ENCODE measurements at regions not wholly inside any gene's neighbourhood (a gene's known extent, or its start where the extent isn't known, plus 50 kb on each side); places are given as distances from the start of the nearest gene placed in this dataset.
"Not testable (repeated sequence)": the region's sequence is repeated elsewhere in the genome, so short reads cannot be mapped to it uniquely, and the experiment has no call there.

DNA sequence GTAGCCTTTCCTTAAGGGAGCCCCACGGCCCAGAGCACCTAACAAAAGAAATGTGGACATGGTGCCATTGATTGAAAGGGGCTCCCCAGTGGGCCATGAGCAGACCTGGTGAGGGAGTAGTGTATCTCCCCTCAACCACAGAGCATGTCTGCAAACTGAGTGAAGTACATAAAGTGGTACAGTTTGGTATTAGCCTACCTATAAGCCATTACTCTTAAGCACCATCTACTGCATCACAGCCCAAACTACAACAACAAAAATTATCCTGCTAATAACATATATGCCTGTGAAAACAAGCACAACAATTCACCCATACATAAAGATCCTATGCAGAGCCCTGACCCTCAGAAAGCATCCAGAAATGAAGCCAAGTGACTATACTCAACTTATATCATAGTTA, 407.8 kb downstream of the PTPRC start:
- DNase-seq, result no peak

GRCh38 chr1:199054694-199055093, 415.9 kb downstream of the PTPRC start:
- no peak for DNase-seq

GRCh38 chr1:199057322-199057721, 418.5 kb downstream of the PTPRC start:
- no peak for DNase-seq

- no peak for DNase-seq
Measured at GRCh38 chr1:199058281-199058680, 419.4 kb downstream of the PTPRC start.

DNA sequence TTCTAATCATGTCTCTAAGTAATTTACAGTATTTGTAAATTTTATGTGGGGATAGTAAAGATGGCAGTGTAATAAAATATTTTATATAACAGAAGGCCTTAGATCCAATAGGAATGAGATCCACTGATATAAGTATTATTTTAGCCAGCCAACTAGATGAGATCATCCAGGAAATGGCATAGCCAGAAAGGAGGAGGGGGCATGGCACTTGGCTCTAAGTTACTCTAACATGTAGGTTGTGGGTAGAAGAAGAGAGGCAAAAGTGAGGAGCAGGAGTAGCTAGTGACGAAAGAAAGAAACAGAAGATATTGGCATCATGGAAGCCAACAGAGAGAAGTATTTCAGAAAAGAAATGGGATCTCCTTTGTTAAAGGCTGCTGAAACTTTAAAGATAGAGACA, 426.1 kb downstream of the PTPRC start:
- DNase-seq, result no peak

DNA sequence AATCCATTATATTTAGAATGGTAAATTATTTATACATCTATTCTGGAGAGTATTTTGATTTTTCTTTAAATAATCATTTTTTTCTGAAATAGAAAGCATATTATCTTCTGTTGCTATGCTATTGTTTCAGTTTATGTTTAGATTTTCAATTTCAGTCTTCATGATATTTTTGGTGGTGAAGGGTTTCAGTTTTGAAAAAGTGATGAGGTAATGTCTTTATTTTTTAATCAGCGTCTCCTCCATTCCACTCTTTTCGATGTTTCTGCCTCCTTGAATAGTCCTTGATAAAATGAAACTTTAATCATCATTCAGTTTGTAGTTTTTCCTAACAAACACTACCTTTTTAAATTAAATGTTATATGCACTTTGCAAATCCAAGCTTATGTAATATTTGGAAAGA, 428.6 kb downstream of the PTPRC start:
- no peak for DNase-seq

DNA sequence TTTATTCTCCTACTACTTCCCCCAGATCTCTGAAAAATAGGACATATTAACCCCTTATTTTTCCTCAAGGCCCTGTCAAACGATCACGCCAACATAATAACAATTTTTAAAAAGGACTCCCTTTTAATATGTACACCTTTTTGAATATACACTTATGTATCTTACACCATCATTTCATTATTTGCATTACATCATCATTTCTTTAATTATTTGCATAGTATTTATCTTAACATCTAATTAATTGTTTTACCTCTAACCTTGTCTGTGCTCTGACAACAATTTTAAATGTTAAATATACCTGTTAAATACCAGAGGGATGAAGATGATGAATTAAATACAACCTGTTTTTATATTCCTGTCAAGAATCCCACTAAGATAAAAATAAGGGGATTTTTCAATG, 432.2 kb downstream of the PTPRC start:
- no peak for DNase-seq

GRCh38 chr1:199073166-199073565, 434.3 kb downstream of the PTPRC start:
- no peak for DNase-seq

DNA sequence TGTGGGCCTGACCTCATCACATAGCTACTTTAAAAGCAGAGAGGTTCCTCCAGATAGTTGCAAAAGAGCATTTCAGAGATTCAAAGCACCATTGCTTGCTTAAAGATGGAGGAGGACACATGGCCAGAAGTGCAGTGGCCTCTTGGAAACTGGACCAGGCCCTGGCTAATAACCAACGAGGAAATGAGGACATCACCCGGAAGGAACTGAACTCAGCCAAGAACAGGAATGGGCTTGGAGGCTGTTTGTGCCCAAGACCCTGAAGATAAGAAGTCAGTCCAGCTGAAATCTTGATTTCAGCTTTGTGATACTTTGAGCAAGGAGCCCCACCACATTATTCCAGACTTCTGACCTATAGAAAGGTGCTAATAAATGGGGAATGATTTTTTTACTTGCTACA, 437.0 kb downstream of the PTPRC start:
- no peak for DNase-seq

DNA sequence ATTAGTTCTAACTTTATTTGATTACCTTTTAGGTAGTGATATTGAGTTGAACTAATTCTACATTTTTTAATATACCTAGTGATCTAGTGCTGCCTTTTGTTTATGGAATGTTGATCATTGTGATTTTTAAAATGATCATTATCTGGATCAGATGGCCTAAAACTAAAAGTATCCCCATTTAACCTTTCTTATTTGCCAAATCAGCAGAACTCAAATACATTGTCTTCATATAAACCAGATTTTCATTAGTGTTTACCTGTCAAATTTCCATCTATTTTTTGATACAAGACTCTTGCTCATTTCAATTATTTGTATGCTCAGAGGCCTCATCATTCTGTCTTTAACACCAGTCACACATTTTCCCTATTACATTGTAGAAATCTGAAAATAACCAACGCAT, 441.2 kb downstream of the PTPRC start:
- DNase-seq, result no peak

GRCh38 chr1:199081739-199082138, 442.9 kb downstream of the PTPRC start:
- DNase-seq, result no peak

DNA sequence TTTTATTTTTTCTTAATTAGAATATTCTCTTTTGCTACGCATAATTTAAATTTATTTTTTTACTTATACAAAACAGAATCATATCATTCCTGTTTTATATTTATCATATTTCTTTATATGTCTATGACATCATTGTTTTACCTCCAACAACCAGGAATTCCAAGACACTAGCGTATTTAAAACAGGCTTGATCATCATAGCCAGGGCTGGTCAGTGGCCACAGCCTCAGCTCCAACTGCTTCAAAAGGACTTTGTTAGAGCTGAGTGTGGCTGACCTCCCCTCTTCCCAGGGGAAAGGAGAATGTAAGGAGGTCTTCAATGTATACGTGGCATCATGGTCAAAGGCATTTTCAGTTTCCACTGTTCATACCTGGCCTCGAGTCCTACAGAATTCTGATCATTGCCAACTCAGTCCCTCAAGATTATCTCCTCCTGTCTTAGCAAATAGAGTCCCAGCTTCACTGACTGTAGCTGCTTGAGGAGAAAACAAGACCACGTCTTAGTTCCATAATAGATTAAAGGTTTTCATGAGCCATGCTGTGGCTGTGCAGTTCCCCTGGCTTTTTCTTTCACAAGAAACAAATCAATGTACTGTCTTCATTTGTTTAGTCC, 444.0 kb downstream of the PTPRC start:
- DNase-seq, result no peak

- DNase-seq, result no peak
Measured at GRCh38 chr1:199083680-199084079, 444.8 kb downstream of the PTPRC start.

- DNase-seq, result peak; percentile 16
Measured at GRCh38 chr1:199084293-199084692, 445.5 kb downstream of the PTPRC start.

DNA sequence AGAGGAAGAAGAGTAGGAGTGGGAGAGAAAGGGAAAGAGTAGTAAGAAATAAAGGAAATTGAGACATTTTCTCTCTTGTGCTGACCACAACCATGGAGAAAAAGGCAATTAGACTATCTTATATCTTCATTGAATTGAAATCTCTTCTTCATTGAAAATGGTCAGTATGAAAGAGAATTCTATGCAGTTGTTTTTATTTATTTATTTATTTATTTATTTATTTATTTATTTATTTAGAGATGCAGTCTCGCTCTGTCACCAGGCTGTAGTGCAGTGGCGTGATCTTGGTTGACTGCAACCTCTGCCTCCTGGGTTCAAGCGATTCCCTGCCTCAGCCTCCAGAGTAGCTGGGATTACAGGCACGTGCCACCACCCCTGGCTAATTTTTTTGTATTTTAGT, 447.1 kb downstream of the PTPRC start:
- DNase-seq, result no peak

DNA sequence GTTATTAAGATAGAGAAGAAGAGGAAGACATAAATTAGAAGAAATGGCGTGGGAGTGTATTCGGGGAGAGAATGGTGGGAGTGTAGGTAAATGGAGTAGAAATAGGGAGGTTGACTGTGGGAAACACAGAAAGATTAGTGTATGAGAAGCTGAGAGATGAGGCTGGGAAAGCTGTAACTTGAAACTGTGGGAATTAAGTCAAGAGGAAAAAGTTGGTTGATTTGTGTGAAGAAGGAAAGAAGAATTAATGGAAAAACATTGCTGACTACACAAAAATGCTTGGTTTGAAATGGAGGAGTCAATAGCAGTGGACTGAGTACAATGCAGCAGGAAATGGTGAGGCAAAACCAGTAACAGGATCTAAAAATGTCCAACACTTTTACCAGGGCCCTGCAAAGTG, 448.3 kb downstream of the PTPRC start:
- peak; percentile 8 for DNase-seq

- no peak for DNase-seq
Measured at GRCh38 chr1:199089393-199090122, 450.7 kb downstream of the PTPRC start.

DNA sequence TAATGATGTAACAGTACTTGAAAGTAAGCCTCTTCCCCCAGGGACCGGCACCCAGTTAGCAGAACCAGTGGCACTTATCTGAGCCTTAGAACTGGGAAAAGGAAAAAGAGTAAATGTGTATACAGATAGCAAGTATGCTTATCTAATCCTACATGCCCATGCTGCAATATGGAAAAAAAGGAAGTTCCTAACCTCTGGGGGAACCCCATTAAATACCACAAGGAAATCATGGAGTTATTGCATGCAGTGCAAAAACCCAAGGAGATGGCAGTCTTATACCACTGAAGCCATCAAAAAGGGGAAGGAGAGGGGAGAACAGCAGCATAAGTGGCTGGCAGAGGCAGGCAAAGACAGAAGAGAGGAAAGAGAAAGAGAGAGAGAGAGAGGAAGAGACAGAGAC, 456.8 kb downstream of the PTPRC start:
- DNase-seq, result not testable (repeated sequence)

DNA sequence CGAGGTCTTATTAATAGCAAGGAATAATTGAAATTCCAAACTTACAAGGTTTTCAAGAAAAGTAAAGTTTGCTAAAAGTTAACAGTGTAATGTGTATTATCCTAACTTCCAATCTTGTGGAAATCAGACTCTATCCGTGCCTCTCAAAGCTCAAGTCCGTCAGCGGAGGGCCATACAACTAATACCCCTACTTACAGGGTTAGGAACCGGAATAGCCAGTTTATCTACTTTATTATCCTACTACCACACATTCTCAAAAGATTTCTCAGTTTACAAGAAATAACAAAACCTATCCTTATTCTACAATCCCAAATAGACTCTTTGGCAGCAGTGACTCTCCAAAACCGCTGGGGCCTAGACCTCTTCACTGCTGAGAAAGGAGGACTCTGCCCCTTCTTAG, 457.8 kb downstream of the PTPRC start:
- DNase-seq, result no peak

DNA sequence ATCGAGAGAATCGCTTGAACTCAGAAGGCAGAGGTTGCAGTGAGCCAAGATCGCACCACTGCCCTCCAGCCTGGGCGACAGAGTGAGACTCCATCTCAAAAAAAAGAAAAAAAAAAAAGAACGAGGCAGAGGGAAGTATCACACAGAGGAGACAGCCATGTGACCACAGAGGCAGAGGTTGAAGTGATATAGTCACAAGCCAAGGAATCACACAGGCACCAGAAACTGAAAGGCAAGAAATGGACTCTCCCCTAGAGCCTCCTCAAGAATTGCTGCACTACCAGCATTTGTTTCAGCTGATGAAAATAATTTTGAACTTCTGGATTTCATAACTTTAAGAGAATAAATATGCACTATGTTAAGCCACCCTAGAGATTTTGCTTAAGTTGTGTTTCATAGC, 459.6 kb downstream of the PTPRC start:
- no peak for DNase-seq

DNA sequence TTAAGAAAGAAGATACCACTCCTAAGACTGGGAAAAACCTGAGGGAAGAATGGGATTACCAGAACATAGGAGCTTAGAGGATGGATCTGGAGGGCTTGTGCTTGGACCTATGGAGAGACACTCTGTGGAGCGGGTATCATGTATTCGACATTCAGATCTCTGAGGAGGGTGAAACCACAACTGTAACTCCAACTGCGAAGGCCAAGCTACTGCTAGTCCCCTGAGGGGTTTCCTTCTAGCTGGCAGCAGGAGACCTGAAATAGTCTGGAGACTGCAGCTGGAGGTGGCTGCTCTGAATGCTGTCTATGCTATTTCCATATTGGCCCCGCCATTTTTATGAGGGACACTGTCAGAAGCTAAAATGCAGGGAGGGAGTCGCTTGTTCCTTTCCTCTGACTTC, 462.3 kb downstream of the PTPRC start:
- no peak for DNase-seq

- no peak for DNase-seq
Measured at GRCh38 chr1:199101635-199102034, 462.8 kb downstream of the PTPRC start.

DNA sequence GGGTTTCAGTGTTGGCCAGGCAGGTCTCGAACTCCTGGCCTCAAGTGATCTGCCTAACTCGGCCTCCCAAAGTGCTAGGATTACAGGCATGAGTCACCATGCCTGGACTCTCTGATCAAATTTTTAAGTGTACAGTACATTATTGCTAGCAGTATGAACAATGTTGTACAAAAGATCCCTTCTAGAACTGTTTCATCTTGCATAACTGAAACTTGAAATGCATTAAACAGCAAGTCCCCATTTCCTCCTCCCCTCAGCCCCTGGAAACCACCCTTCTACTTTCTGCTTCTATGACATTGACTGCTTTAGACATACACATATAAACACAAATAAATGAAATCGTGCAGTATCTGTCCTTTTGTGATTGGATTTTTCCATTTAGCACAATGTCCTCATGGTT, 463.4 kb downstream of the PTPRC start:
- no peak for DNase-seq

- DNase-seq, result no peak
Measured at GRCh38 chr1:199109160-199109559, 470.3 kb downstream of the PTPRC start.

GRCh38 chr1:199112365-199112764, 473.5 kb downstream of the PTPRC start:
- DNase-seq, result no peak
